ENCODE measurements at regions not wholly inside any gene's neighbourhood (a gene's known extent, or its start where the extent isn't known, plus 50 kb on each side); places are given as distances from the start of the nearest gene placed in this dataset.

DNA sequence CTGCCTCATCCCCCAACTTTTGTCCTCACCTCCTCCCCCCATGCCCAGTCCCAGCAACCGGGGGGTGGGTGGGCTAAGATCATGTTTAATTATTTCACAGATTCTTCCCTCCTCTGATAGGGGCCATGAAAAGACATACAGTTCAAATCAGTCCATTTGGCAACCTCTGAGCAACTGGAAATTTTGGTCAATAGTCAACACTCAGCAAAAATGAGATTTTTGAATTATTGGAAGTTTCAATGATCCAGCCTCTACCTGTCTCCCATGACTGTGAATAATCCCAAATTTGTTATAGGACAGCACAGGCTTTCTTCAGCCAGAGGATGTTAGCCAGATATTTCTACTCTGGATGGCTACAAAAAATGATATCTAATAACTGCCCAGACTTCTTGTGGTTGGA, 549.9 kb downstream of the TNS1 start:
- no peak overlapping the region for H3K9ac ChIP-seq (ENCODE audit: low read length)
- no peak overlapping the region for H3K4me3 ChIP-seq (ENCODE audit: low read length)
- no peaks in the 10 kb centered on the region for H3K36me3 ChIP-seq (ENCODE audit: control insufficient read depth, insufficient read depth, low read length)
- H3K9me3 ChIP-seq (ENCODE audit: control insufficient read depth, low read length) = no peaks in the 10 kb centered on the region
- no peaks in the 10 kb centered on the region for H3K27me3 ChIP-seq (ENCODE audit: control insufficient read depth, insufficient read depth, low read length)
- no peaks in the 10 kb centered on the region for H3K4me1 ChIP-seq (ENCODE audit: control insufficient read depth, insufficient read depth, low read length)

DNA sequence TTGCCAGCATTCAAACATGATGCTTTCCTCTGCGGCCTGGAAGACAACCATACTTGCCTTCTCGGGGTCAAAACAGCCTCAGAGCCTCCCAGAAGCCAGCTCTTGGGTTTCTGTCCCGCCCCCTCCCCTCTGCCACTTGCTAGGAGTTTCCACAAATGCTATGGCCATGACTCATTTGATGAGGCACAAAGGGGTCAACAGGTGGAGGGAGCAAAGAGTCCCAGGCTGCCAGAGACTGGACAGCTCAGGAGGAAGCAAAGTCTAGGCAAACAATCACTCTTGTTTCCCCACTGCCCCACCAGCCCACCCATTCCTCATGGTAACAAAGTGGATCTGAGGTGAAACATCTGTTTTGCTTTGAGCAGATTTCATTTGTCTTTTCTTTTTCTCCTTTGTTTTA, 551.1 kb downstream of the TNS1 start:
- Histone ChIP-seq H3K9ac (ENCODE audit: low read length) (no peak overlapping the region), H3K36me3 (ENCODE audit: control insufficient read depth, insufficient read depth, low read length) (no peaks in the 10 kb centered on the region), H3K4me3 (ENCODE audit: low read length) (no peak overlapping the region), H3K9me3 (ENCODE audit: control insufficient read depth, low read length) (no peaks in the 10 kb centered on the region), H3K4me1 (ENCODE audit: control insufficient read depth, insufficient read depth, low read length) (no peaks in the 10 kb centered on the region), H3K27me3 (ENCODE audit: control insufficient read depth, insufficient read depth, low read length) (no peaks in the 10 kb centered on the region)

DNA sequence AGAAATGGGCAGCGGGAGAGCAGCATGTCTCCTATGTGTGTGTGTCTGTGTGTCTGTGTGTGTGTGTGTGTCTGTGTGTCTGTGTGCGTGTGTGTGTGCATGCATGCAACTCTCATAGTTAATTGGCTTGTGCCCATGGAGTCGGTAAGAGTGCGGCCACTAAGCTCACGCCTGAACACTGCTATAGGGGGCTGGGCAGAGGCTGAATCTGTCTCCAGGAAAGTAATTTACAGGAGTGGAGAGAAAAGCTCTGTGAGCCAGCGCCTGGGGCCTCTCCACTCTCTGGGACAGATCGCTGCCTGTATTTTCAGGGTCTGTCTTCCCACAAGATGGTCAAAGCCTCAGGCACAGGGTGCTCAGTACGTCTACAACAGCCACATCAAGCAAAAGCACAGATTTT, 553.4 kb downstream of the TNS1 start:
- H3K27me3 ChIP-seq (ENCODE audit: control insufficient read depth, insufficient read depth, low read length) = no peaks in the 10 kb centered on the region
- H3K4me1 ChIP-seq (ENCODE audit: control insufficient read depth, insufficient read depth, low read length) = no peaks in the 10 kb centered on the region
- H3K4me3 ChIP-seq (ENCODE audit: low read length) = no peak overlapping the region
- H3K9ac ChIP-seq (ENCODE audit: low read length) = no peak overlapping the region
- H3K36me3 ChIP-seq (ENCODE audit: control insufficient read depth, insufficient read depth, low read length) = no peaks in the 10 kb centered on the region
- no peaks in the 10 kb centered on the region for H3K9me3 ChIP-seq (ENCODE audit: control insufficient read depth, low read length)

DNA sequence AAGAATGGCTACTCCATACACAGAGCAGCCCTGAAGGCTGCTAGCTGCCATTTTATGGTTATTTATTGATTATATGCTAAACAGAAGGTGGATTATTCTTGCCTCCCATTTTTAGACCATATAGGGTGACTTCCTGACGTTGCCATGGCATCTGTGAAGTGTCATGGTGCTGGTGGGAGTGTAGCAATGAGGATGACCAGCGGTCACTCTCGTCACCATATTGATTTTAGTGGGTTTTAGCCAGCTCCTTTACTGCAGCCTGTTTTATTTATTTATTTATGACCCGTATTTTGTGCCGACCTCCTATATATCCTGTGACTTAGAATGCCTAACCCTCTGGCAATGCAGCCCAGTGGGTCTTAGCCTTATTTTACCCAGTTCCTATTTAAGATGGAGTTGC, 553.9 kb downstream of the TNS1 start:
- Histone ChIP-seq H3K27me3 (ENCODE audit: control insufficient read depth, insufficient read depth, low read length) (no peaks in the 10 kb centered on the region), H3K9ac (ENCODE audit: low read length) (no peak overlapping the region), H3K9me3 (ENCODE audit: control insufficient read depth, low read length) (no peaks in the 10 kb centered on the region), H3K4me3 (ENCODE audit: low read length) (no peak overlapping the region), H3K36me3 (ENCODE audit: control insufficient read depth, insufficient read depth, low read length) (no peaks in the 10 kb centered on the region), H3K4me1 (ENCODE audit: control insufficient read depth, insufficient read depth, low read length) (no peaks in the 10 kb centered on the region)

DNA sequence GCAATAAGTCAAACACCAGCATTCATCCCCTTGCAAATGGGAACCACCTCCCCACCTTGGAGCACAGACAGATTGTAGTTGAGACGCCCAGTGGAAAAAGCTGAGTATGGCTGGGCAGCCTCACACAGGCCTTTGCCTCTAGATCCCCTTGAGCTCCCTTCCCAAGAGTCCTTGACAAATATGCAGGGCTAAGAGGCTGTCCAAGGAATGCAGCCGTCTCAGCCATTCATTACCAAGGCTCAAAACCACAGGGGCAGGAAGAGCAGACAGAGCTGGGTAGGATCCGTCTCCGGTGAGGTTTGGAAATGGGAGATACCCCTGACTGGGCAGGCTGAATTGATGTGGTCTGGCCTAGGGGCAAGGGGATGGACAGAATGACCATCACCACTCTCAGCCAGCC, 557.1 kb downstream of the TNS1 start:
- no peaks in the 10 kb centered on the region for H3K36me3 ChIP-seq (ENCODE audit: control insufficient read depth, insufficient read depth, low read length)
- no peaks in the 10 kb centered on the region for H3K27me3 ChIP-seq (ENCODE audit: control insufficient read depth, insufficient read depth, low read length)
- H3K4me1 ChIP-seq (ENCODE audit: control insufficient read depth, insufficient read depth, low read length) = no peaks in the 10 kb centered on the region
- no peak overlapping the region for H3K9ac ChIP-seq (ENCODE audit: low read length)
- H3K4me3 ChIP-seq (ENCODE audit: low read length) = no peak overlapping the region
- H3K9me3 ChIP-seq (ENCODE audit: control insufficient read depth, low read length) = no peaks in the 10 kb centered on the region

DNA sequence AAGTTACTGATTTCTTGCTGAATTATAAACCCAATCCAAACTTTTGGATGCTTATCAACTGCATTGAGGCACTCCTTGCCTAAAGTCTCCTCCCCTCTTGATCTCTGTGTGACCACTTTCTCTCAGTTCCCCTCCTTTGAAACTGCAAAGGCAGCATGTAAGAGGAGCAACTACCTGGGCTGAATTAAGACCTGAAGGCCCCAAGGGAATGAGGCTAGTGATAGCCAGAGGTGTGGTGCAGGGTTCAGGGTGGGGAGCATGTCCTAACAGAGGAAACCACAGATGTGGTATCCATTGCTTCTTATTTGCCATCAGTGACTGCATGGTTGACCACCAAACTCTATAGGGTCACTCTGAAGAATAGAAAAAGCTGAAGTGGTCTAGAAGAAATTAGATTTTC, 557.9 kb downstream of the TNS1 start:
- Histone ChIP-seq H3K4me3 (ENCODE audit: low read length) (no peak overlapping the region), H3K9me3 (ENCODE audit: control insufficient read depth, low read length) (no peaks in the 10 kb centered on the region), H3K4me1 (ENCODE audit: control insufficient read depth, insufficient read depth, low read length) (no peaks in the 10 kb centered on the region), H3K36me3 (ENCODE audit: control insufficient read depth, insufficient read depth, low read length) (no peaks in the 10 kb centered on the region), H3K9ac (ENCODE audit: low read length) (no peak overlapping the region), H3K27me3 (ENCODE audit: control insufficient read depth, insufficient read depth, low read length) (no peaks in the 10 kb centered on the region)

DNA sequence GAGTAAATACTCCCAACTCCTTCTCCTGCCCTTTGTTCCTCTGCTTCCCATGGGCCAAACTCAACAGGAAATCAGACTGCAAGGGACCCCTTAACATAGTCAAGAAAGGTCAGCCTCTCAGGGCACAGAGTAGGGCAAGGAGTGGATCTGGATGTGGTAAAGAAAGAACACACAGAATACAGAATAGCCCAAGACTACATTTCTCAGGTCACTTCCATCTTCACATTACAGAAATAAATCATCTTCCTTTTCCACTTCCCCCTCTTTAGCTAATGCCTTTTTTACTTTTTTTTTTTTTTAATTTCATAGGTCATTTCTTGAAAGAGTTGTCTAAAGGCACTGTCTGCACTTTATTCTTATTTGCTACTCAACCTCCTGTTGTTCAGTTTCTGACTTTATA, 558.3 kb downstream of the TNS1 start:
- no peaks in the 10 kb centered on the region for H3K9me3 ChIP-seq (ENCODE audit: control insufficient read depth, low read length)
- H3K36me3 ChIP-seq (ENCODE audit: control insufficient read depth, insufficient read depth, low read length) = no peaks in the 10 kb centered on the region
- H3K27me3 ChIP-seq (ENCODE audit: control insufficient read depth, insufficient read depth, low read length) = no peaks in the 10 kb centered on the region
- H3K9ac ChIP-seq (ENCODE audit: low read length) = no peak overlapping the region
- H3K4me3 ChIP-seq (ENCODE audit: low read length) = no peak overlapping the region
- H3K4me1 ChIP-seq (ENCODE audit: control insufficient read depth, insufficient read depth, low read length) = no peaks in the 10 kb centered on the region

DNA sequence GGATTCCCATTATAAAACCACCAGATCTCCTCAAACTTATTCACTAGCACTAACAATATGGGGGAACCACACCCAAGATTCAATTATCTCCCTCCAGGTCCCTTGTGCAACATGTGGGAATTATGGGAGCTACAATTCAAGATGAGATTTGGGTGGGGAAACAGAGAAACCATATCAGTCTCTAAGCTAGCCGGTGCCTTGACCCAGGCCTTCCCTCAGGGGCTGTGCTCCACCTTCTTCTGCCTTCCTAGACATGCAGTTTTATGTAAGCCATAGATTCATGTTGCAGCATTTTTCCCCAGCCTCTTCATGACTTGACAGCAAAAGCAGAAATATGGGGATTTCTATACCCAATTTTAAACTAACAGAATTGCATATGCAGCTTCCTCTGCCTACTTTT, 559.2 kb downstream of the TNS1 start:
- Histone ChIP-seq H3K27me3 (ENCODE audit: control insufficient read depth, insufficient read depth, low read length) (no peaks in the 10 kb centered on the region), H3K9ac (ENCODE audit: low read length) (no peak overlapping the region), H3K4me3 (ENCODE audit: low read length) (no peak overlapping the region), H3K36me3 (ENCODE audit: control insufficient read depth, insufficient read depth, low read length) (no peaks in the 10 kb centered on the region), H3K4me1 (ENCODE audit: control insufficient read depth, insufficient read depth, low read length) (no peaks in the 10 kb centered on the region), H3K9me3 (ENCODE audit: control insufficient read depth, low read length) (no peaks in the 10 kb centered on the region)

DNA sequence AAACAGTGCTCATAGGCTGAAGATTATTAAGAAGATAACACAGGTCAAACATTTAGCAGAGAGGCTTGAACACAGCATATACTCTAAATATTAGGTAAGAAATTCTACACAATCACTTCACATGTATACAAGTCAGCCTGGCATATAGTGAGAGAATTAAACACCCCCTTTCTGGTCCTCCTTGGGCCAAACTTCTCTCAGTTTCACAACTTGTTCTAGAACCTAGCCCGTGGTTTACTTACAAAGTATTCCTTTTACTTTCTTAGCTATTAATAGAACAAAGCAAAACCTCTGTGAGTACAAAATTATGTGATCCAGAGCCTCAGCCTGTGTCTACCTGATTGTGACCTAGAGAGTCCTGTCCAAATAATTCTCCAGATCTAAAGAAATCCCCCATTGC, 562.8 kb downstream of the TNS1 start:
- Histone ChIP-seq H3K9ac (ENCODE audit: low read length) (no peak overlapping the region), H3K4me3 (ENCODE audit: low read length) (no peak overlapping the region)

DNA sequence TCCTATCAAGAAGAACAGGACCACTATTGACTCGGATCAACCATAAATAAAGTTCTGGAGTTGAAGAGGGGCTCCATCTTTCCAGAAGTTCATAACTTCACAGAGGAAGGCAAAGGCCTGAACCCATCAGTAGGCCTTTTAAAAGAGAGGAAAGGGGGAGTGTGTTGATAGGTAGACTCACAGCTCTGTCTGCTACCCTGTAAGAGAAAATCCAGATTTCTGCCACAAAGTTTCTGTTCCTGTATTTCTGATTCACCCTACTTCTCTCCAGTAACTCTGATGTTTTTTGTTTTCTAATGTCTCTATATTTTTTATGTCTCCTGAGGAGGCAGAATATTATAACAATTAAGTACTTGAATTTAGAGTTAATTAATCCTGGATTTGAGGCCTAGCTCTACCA, 564.0 kb downstream of the TNS1 start:
- Histone ChIP-seq H3K4me3 (ENCODE audit: low read length) (no peak overlapping the region), H3K36me3 (ENCODE audit: control insufficient read depth, insufficient read depth, low read length) (no peaks in the 10 kb centered on the region), H3K27me3 (ENCODE audit: control insufficient read depth, insufficient read depth, low read length) (no peaks in the 10 kb centered on the region), H3K4me1 (ENCODE audit: control insufficient read depth, insufficient read depth, low read length) (peaks cover 11% of the 10 kb centered on the region), H3K9me3 (ENCODE audit: control insufficient read depth, low read length) (no peaks in the 10 kb centered on the region), H3K9ac (ENCODE audit: low read length) (no peak overlapping the region)

More for the DNA sequence above, 562.8 kb downstream of the TNS1 start:
- no peaks in the 10 kb centered on the region for H3K9me3 ChIP-seq (ENCODE audit: control insufficient read depth, low read length)
- H3K4me1 ChIP-seq (ENCODE audit: control insufficient read depth, insufficient read depth, low read length) = peaks cover 11% of the 10 kb centered on the region
- H3K27me3 ChIP-seq (ENCODE audit: control insufficient read depth, insufficient read depth, low read length) = no peaks in the 10 kb centered on the region
- no peaks in the 10 kb centered on the region for H3K36me3 ChIP-seq (ENCODE audit: control insufficient read depth, insufficient read depth, low read length)

DNA sequence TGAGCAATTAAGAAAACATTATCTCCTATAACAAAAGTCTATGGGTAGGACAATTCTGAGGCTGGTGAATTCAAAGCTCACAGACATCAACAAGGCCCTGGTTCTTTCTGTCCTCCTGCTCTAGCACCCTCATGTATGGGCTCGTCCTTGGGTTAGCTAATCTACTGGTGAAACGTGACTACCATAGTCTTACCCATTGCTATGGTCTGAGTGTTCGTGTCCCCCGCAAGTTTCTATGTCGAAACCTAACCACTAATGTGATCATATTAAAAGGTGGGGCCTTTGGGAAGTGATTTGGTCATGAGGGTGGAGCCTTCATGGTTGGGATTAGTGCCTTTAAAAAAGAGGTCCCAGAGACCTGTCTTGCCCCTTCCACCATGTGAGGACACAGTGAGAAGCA, 564.7 kb downstream of the TNS1 start:
- H3K9me3 ChIP-seq (ENCODE audit: control insufficient read depth, low read length) = no peaks in the 10 kb centered on the region
- peaks cover 11% of the 10 kb centered on the region for H3K4me1 ChIP-seq (ENCODE audit: control insufficient read depth, insufficient read depth, low read length)
- no peak overlapping the region for H3K4me3 ChIP-seq (ENCODE audit: low read length)
- no peak overlapping the region for H3K9ac ChIP-seq (ENCODE audit: low read length)
- H3K36me3 ChIP-seq (ENCODE audit: control insufficient read depth, insufficient read depth, low read length) = no peaks in the 10 kb centered on the region
- no peaks in the 10 kb centered on the region for H3K27me3 ChIP-seq (ENCODE audit: control insufficient read depth, insufficient read depth, low read length)

DNA sequence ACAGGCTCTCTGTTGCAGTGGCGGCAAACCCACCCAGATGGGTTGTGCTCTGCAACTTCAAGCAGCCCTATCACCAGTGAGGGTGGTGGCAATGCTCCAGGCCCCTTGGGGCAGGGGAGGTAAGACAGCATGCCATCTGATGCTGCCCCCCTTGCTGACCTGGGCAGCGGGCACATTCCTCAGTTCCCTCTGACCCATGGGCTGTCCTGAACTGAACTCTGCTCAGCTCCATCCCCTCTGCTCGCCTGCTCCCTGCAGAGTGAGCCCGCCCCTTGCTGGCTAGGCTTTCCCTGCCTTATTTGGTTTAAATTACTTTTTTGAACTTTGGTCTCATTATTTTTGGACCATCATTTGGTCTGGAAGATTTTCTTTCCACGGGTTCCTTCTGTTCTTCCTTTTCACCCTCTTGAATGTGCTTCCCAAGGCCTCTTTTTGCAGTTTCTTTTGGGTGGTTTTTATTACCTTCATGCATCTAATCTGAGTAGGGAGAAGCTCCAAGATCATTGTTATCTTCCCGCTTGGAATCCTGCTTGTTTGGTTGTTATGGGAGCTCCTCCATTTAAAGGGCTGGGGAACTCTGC, 565.4 kb downstream of the TNS1 start:
- no peaks in the 10 kb centered on the region for H3K27me3 ChIP-seq (ENCODE audit: control insufficient read depth, insufficient read depth, low read length)
- peaks cover 11% of the 10 kb centered on the region for H3K4me1 ChIP-seq (ENCODE audit: control insufficient read depth, insufficient read depth, low read length)
- H3K9me3 ChIP-seq (ENCODE audit: control insufficient read depth, low read length) = no peaks in the 10 kb centered on the region
- H3K4me3 ChIP-seq (ENCODE audit: low read length) = no peak overlapping the region
- no peak overlapping the region for H3K9ac ChIP-seq (ENCODE audit: low read length)
- no peaks in the 10 kb centered on the region for H3K36me3 ChIP-seq (ENCODE audit: control insufficient read depth, insufficient read depth, low read length)

DNA sequence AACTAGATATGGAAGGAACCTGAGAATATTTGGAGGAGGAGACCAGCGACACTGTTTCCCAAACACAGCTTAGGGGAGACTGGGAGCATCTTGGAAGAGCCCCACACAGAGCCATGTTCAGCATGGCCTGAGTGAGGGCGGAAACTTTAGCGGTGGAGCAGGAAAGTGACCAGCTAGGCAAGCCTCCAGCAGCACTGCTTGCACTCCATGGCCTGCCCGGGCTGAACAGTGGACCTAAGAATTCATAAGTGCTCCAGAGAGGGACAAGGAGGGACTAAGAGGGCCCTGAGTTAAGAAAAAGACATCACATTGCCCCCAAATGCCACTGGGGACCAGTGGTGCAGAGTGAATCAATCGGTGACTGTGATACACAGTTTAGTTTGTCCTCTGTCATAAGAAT, 566.4 kb downstream of the TNS1 start:
- Histone ChIP-seq H3K27me3 (ENCODE audit: control insufficient read depth, insufficient read depth, low read length) (no peaks in the 10 kb centered on the region), H3K9me3 (ENCODE audit: control insufficient read depth, low read length) (no peaks in the 10 kb centered on the region), H3K4me1 (ENCODE audit: control insufficient read depth, insufficient read depth, low read length) (peaks cover 11% of the 10 kb centered on the region), H3K9ac (ENCODE audit: low read length) (no peak overlapping the region), H3K36me3 (ENCODE audit: control insufficient read depth, insufficient read depth, low read length) (no peaks in the 10 kb centered on the region), H3K4me3 (ENCODE audit: low read length) (no peak overlapping the region)
